ENCODE measurements at regions not wholly inside any gene's neighbourhood (a gene's known extent, or its start where the extent isn't known, plus 50 kb on each side); places are given as distances from the start of the nearest gene placed in this dataset.

GRCh38 chr2:81987370-81987769, 1682.8 kb upstream of the LRRTM1 start:
- DNase-seq = no peak

- no peak for DNase-seq
Observed at GRCh38 chr2:81984969-81985637, 1680.6 kb upstream of the LRRTM1 start.

GRCh38 chr2:81981585-81981984, 1677.0 kb upstream of the LRRTM1 start:
- DNase-seq = peak in 1 of 3 experiments; percentile 1

- DNase-seq = no peak
Observed at GRCh38 chr2:81979086-81979485, 1674.5 kb upstream of the LRRTM1 start.

GRCh38 chr2:81976998-81977397, 1672.4 kb upstream of the LRRTM1 start:
- no peak for DNase-seq

GRCh38 chr2:81974216-81974615, 1669.7 kb upstream of the LRRTM1 start:
- DNase-seq = peak in 1 of 3 experiments; percentile 4

- DNase-seq = no peak
Observed at GRCh38 chr2:81942876-81943275, 1638.3 kb upstream of the LRRTM1 start.

GRCh38 chr2:81942136-81942680, 1637.7 kb upstream of the LRRTM1 start:
- no peak for DNase-seq

- no peak for DNase-seq
Observed at GRCh38 chr2:81940266-81940955, 1635.9 kb upstream of the LRRTM1 start.

- no peak for DNase-seq
Observed at GRCh38 chr2:81937944-81938343, 1633.4 kb upstream of the LRRTM1 start.

GRCh38 chr2:81903534-81903933, 1599.0 kb upstream of the LRRTM1 start:
- DNase-seq = no peak

GRCh38 chr2:81901017-81901416, 1596.5 kb upstream of the LRRTM1 start:
- peak in 1 of 3 experiments; percentile 9 for DNase-seq

- DNase-seq = peak in 1 of 3 experiments; percentile 44
Observed at GRCh38 chr2:81895620-81896250, 1591.2 kb upstream of the LRRTM1 start.

GRCh38 chr2:81894451-81894990, 1590.0 kb upstream of the LRRTM1 start:
- peak in 2 of 3 experiments; percentile 7 to 50 for DNase-seq

GRCh38 chr2:81876624-81877023, 1572.1 kb upstream of the LRRTM1 start:
- no peak for DNase-seq

- no peak for DNase-seq
Observed at GRCh38 chr2:81872006-81872405, 1567.5 kb upstream of the LRRTM1 start.

GRCh38 chr2:81870119-81870518, 1565.6 kb upstream of the LRRTM1 start:
- no peak for DNase-seq

GRCh38 chr2:81858998-81859397, 1554.4 kb upstream of the LRRTM1 start:
- no peak for DNase-seq

- no peak for DNase-seq
Observed at GRCh38 chr2:81853341-81853740, 1548.8 kb upstream of the LRRTM1 start.

GRCh38 chr2:81852651-81853050, 1548.1 kb upstream of the LRRTM1 start:
- DNase-seq = no peak

GRCh38 chr2:81839780-81840179, 1535.2 kb upstream of the LRRTM1 start:
- DNase-seq = no peak

- no peak for DNase-seq
Observed at GRCh38 chr2:81835321-81836000, 1530.9 kb upstream of the LRRTM1 start.

GRCh38 chr2:81786811-81787210, 1482.3 kb upstream of the LRRTM1 start:
- DNase-seq = no peak

Measured in NCI-H1417 (cell line).